Activated CD8-positive, alpha-beta T cell treated with anti-CD3 and anti-CD28 coated beads for 36 hours (primary cell): ENCODE measurements at regions not wholly inside any gene's neighbourhood (a gene's known extent, or its start where the extent isn't known, plus 50 kb on each side); places are given as distances from the start of the nearest gene placed in this dataset.

Experiments used
- ATAC-seq: fragments of 200-7000 bp; cut with Tn5 transposase; one replicate; pipeline ENCODE4 v1.10.0; 2021; ENCODE audit warnings: mild to moderate bottlenecking, moderate library complexity
- CTCF ChIA-PET: fragments of 350-600 bp; sonication (Branson Sonifier 250); formaldehyde crosslinking; loops from one replicate; lab custom pipeline; 2021; ENCODE audit warnings: antibody characterized with exemption; lab: Charles Lee
- POLR2A ChIA-PET: fragments of 350-600 bp; sonication (Branson Sonifier 250); formaldehyde crosslinking; loops from one replicate; lab custom pipeline; 2021; ENCODE audit warnings: antibody characterized with exemption; lab: Charles Lee
- DNase-seq: peaks from one replicate; pipeline ENCODE4 v3.0.0-alpha.2; 2020
- H3K27ac Mint-ChIP-seq: one replicate; pipeline ENCODE4 v1.8.0; 2021; ENCODE audit warnings: mild to moderate bottlenecking, mixed read lengths
- H3K27me3 Mint-ChIP-seq: one replicate; pipeline ENCODE4 v1.8.0; 2021; ENCODE audit warnings: mixed read lengths
- H3K36me3 Mint-ChIP-seq: one replicate; pipeline ENCODE4 v1.8.0; 2021; ENCODE audit warnings: low read depth, mixed read lengths
- H3K4me1 Mint-ChIP-seq: one replicate; pipeline ENCODE4 v1.8.0; 2021; ENCODE audit warnings: low read depth, mixed read lengths
- H3K4me3 Mint-ChIP-seq: one replicate; pipeline ENCODE4 v1.8.0; 2021; ENCODE audit warnings: mild to moderate bottlenecking, moderate library complexity, mixed read lengths
- H3K9me3 Mint-ChIP-seq: one replicate; pipeline ENCODE4 v1.8.0; 2021; ENCODE audit warnings: mixed read lengths
- CTCF ChIP-seq: fragments of 200-600 bp; IDR thresholded peaks from one replicate; pipeline ENCODE4 v1.8.0; 2022; ENCODE audit warnings: antibody characterized with exemption, mild to moderate bottlenecking
- intact Hi-C: fragments of 100-400 bp; cut with micrococcal nuclease; formaldehyde crosslinking; loops from one replicate; pipeline ENCODE4 v1.10.0; 2022

DNA sequence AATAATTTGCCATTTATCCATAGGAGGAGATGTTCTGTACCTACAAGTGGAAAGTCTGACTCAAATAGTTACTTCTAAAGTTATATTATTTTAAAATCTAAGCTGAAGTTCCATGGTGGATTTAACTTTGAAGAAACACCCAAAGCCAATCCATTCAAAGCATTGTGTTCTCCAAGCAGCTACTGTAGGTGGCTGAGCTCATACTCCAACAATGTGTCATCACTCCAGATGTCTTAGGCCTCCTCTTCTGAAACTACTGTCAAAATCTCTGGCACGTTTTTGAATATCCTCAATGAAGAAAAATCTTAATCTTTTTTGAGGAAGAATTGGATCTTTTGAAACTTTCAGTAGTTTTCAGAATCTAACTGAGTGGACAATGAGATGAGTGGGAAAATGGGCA, 169.1 kb downstream of the PTEN start:
- intact Hi-C loops, result no loop called here
- H3K4me3 Mint-ChIP-seq, result no peak overlapping the region
- H3K4me1 Mint-ChIP-seq, result peaks cover 23% of the 10 kb centered on the region
- H3K9me3 Mint-ChIP-seq, result no peaks in the 10 kb centered on the region
- TF ChIP-seq CTCF, result no peak
- no peaks in the 10 kb centered on the region for H3K27me3 Mint-ChIP-seq
- ATAC-seq (no peak), DNase-seq (no peak)
- no peaks in the 10 kb centered on the region for H3K36me3 Mint-ChIP-seq
- no peak overlapping the region for H3K27ac Mint-ChIP-seq
- ChIA-PET CTCF (interaction anchor here (1.1 kb wide), 1 partner anchor 96 kb away, joined by 3 read pairs; no protein-coding TSS in a partner anchor), POLR2A (no interaction called here)

GRCh38 chr10:88033385-88033784, 170.0 kb downstream of the PTEN start:
- CTCF ChIA-PET, result no interaction called here
- no peak for ATAC-seq
- POLR2A ChIA-PET, result no interaction called here
- TF ChIP-seq CTCF, result no peak
- Mint-ChIP-seq H3K4me3 (no peak overlapping the region), H3K36me3 (no peaks in the 10 kb centered on the region), H3K27me3 (no peaks in the 10 kb centered on the region), H3K9me3 (no peaks in the 10 kb centered on the region), H3K4me1 (peaks cover 23% of the 10 kb centered on the region), H3K27ac (no peak overlapping the region)
- intact Hi-C loops, result no loop called here
- no peak for DNase-seq

DNA sequence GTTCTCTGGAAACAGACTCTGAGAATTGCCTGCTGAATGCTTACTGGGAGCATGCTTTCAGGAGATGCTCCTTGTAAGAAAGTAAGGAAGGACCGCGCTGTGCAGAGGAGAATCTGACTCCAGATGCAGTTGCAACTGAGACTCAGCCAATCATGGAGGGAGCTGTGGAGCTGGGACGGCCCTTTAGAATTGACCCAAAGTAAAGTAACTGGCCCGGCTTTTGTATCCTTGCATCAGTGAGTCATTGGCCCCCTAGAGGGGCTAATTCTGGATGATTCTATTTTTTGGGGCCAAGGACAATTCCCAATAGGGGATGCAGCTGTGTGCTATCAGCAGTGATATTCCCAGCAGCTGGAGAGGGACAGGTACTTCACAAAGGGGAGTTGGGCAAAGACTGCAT, 170.4 kb downstream of the PTEN start:
- no peaks in the 10 kb centered on the region for H3K36me3 Mint-ChIP-seq
- TF ChIP-seq CTCF, result no peak
- POLR2A ChIA-PET, result no interaction called here
- peaks cover 24% of the 10 kb centered on the region for H3K4me1 Mint-ChIP-seq
- H3K27me3 Mint-ChIP-seq, result no peaks in the 10 kb centered on the region
- no peak overlapping the region for H3K27ac Mint-ChIP-seq
- CTCF ChIA-PET, result no interaction called here
- intact Hi-C loops, result no loop called here
- no peak overlapping the region for H3K4me3 Mint-ChIP-seq
- ATAC-seq, result no peak
- no peak for DNase-seq
- H3K9me3 Mint-ChIP-seq, result no peaks in the 10 kb centered on the region

- no peak for DNase-seq
- H3K4me1 Mint-ChIP-seq, result peaks cover 21% of the 10 kb centered on the region
- no peaks in the 10 kb centered on the region for H3K36me3 Mint-ChIP-seq
- intact Hi-C loops, result no loop called here
- CTCF ChIA-PET, result no interaction called here
- no peaks in the 10 kb centered on the region for H3K9me3 Mint-ChIP-seq
- H3K27me3 Mint-ChIP-seq, result no peaks in the 10 kb centered on the region
- H3K4me3 Mint-ChIP-seq, result no peak overlapping the region
- POLR2A ChIA-PET, result no interaction called here
- no peak for ATAC-seq
- no peak overlapping the region for H3K27ac Mint-ChIP-seq
- no peak for TF ChIP-seq CTCF
These were observed 172.7 kb downstream of the PTEN start for GRCh38 chr10:88036126-88036525.

DNA sequence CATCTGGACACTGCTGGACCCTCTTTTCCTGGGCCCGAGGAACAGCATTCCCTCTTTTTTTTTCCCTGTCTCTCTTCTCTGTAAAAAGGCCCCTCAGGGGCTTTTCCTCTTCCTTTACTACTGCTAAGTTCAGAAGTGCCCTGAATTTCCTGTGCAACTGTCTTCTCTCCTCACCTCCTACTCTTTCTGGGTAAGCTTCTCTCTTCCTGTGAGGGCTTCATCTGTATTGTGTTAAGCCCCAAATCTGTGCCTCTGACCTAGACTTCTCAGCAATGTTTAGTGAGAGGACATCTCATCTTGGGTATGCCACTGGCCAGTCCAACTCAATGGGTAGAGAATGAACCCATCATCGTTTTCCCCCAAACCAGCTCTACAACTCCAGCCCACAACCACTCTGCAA, 174.2 kb downstream of the PTEN start:
- H3K9me3 Mint-ChIP-seq, result no peaks in the 10 kb centered on the region
- intact Hi-C loops, result no loop called here
- H3K36me3 Mint-ChIP-seq, result no peaks in the 10 kb centered on the region
- no peak for TF ChIP-seq CTCF
- no peaks in the 10 kb centered on the region for H3K27me3 Mint-ChIP-seq
- no peak overlapping the region for H3K4me3 Mint-ChIP-seq
- peak overlapping the region; percentile 1 for H3K27ac Mint-ChIP-seq
- ChIA-PET POLR2A (no interaction called here), CTCF (no interaction called here)
- peaks cover 21% of the 10 kb centered on the region for H3K4me1 Mint-ChIP-seq
- DNase-seq, result no peak
- ATAC-seq, result peak; percentile 87
